ENCODE measurements at regions not wholly inside any gene's neighbourhood (a gene's known extent, or its start where the extent isn't known, plus 50 kb on each side); places are given as distances from the start of the nearest gene placed in this dataset.

- intact Hi-C loops (cut with DNase I; ENCODE audit: low total_unique reads): no loop called here
- Histone ChIP-seq H3K4me3 (no peak overlapping the region), H3K9me3 (no peaks in the 10 kb centered on the region), H3K27me3 (no peaks in the 10 kb centered on the region), H3K4me1 (no peaks in the 10 kb centered on the region), H3K27ac (no peak overlapping the region), H3K36me3 (no peaks in the 10 kb centered on the region)
- no peak for TF ChIP-seq CTCF (IDR thresholded peaks at IDR 0.05)
- no peak for DNase-seq
Observed at GRCh38 chr3:61334783-61335182, 83.5 kb upstream of the FHIT start.

- DNase-seq: no peak
- no peaks in the 10 kb centered on the region for H3K4me1 ChIP-seq
- H3K9me3 ChIP-seq: no peaks in the 10 kb centered on the region
- H3K36me3 ChIP-seq: no peaks in the 10 kb centered on the region
- no peak for TF ChIP-seq CTCF (IDR thresholded peaks at IDR 0.05)
- intact Hi-C loops (cut with DNase I; ENCODE audit: low total_unique reads): no loop called here
- no peak overlapping the region for H3K27ac ChIP-seq
- no peaks in the 10 kb centered on the region for H3K27me3 ChIP-seq
- H3K4me3 ChIP-seq: no peak overlapping the region
Observed at GRCh38 chr3:61340931-61341461, 89.7 kb upstream of the FHIT start.

GRCh38 chr3:61343543-61343942 is 92.3 kb upstream of the FHIT start:
- H3K27me3 ChIP-seq: no peaks in the 10 kb centered on the region
- H3K4me3 ChIP-seq: no peak overlapping the region
- intact Hi-C loops (cut with DNase I; ENCODE audit: low total_unique reads): no loop called here
- DNase-seq: no peak
- no peak overlapping the region for H3K27ac ChIP-seq
- no peaks in the 10 kb centered on the region for H3K9me3 ChIP-seq
- no peaks in the 10 kb centered on the region for H3K36me3 ChIP-seq
- TF ChIP-seq CTCF (IDR thresholded peaks at IDR 0.05): no peak
- H3K4me1 ChIP-seq: no peaks in the 10 kb centered on the region

DNA sequence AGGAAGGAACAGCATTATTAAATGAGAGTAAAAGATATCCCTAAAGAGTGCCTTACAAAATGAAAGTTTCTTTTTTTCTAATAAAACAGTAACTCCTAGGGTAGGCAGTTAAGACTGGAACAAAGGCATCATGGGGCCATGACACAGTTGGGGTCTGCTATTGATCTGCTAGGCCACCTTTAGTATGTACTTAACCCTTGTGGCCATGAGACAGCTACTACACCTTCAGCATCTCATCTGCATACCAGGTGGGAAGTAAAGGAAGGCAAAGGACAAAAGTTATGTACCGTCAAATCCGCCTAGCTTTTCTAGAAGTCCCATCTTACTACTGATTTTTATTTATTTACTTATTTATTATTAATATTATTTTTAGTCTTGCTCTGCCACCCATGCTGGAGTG is 93.8 kb upstream of the FHIT start:
- Histone ChIP-seq H3K9me3 (no peaks in the 10 kb centered on the region), H3K4me3 (no peak overlapping the region), H3K27me3 (no peaks in the 10 kb centered on the region), H3K36me3 (no peaks in the 10 kb centered on the region), H3K4me1 (no peaks in the 10 kb centered on the region), H3K27ac (no peak overlapping the region)
- TF ChIP-seq CTCF (IDR thresholded peaks at IDR 0.05): no peak
- intact Hi-C loops (cut with DNase I; ENCODE audit: low total_unique reads): no loop called here
- no peak for DNase-seq

DNA sequence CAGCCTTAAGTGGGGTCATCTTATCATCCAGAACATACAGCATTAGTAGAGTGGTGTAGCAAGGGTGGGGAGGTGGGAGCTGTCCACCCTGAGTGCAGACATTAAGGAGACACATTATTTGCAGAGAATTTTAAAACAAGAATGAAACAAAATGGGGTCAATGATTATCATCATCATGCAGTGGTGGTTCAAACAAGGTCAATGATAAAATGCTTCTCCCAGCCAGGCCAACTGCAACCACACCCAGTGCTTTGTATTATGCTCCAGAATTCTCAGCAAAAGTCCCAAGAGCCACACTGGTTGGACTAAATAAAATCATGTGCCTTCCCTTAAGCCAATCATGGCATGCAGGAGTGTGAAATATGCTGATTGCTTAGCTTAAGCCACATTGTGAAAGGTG is 96.7 kb upstream of the FHIT start:
- Histone ChIP-seq H3K4me1 (no peaks in the 10 kb centered on the region), H3K27me3 (no peaks in the 10 kb centered on the region), H3K27ac (no peak overlapping the region), H3K9me3 (no peaks in the 10 kb centered on the region), H3K36me3 (no peaks in the 10 kb centered on the region), H3K4me3 (no peak overlapping the region)
- DNase-seq: no peak
- intact Hi-C loops (cut with DNase I; ENCODE audit: low total_unique reads): no loop called here
- no peak for TF ChIP-seq CTCF (IDR thresholded peaks at IDR 0.05)

GRCh38 chr3:61349717-61350116 is 98.5 kb upstream of the FHIT start:
- no peaks in the 10 kb centered on the region for H3K9me3 ChIP-seq
- no peak for DNase-seq
- no peak overlapping the region for H3K27ac ChIP-seq
- no peaks in the 10 kb centered on the region for H3K4me1 ChIP-seq
- H3K36me3 ChIP-seq: no peaks in the 10 kb centered on the region
- intact Hi-C loops (cut with DNase I; ENCODE audit: low total_unique reads): no loop called here
- no peaks in the 10 kb centered on the region for H3K27me3 ChIP-seq
- H3K4me3 ChIP-seq: no peak overlapping the region
- no peak for TF ChIP-seq CTCF (IDR thresholded peaks at IDR 0.05)
